Parathyroid adenoma (tissue), 2 donors: ENCODE measurements at regions not wholly inside any gene's neighbourhood (a gene's known extent, or its start where the extent isn't known, plus 50 kb on each side); places are given as distances from the start of the nearest gene placed in this dataset.

Experiments used
- H2AFZ ChIP-seq: fragments of 300-600 bp; sonication (generic); one replicate; pipeline ENCODE4 v1.7.0; 2017; ENCODE audit warnings: antibody characterized with exemption, mild to moderate bottlenecking
- H3K27ac ChIP-seq: fragments of 300-600 bp; sonication (generic); one replicate; pipeline ENCODE4 v1.7.0; 2017
- H3K27me3 ChIP-seq: fragments of 300-600 bp; sonication (generic); one replicate; pipeline ENCODE4 v1.7.0; 2017; ENCODE audit warnings: low read length; ENCODE audit not compliant: control insufficient read depth, insufficient read depth
- H3K36me3 ChIP-seq: fragments of 300-600 bp; sonication (generic); one replicate; pipeline ENCODE4 v1.7.0; 2017; ENCODE audit warnings: low read length; ENCODE audit not compliant: control insufficient read depth, insufficient read depth
- H3K4me1 ChIP-seq: fragments of 300-600 bp; sonication (generic); one replicate; pipeline ENCODE4 v1.7.0; 2017; ENCODE audit warnings: control low read depth
- H3K4me2 ChIP-seq: fragments of 300-600 bp; sonication (generic); one replicate; pipeline ENCODE4 v1.7.0; 2017; ENCODE audit warnings: low read length
- H3K4me3 ChIP-seq: fragments of 300-600 bp; sonication (generic); one replicate; pipeline ENCODE4 v1.7.0; 2017; ENCODE audit warnings: low read depth, low read length
- H3K79me2 ChIP-seq: fragments of 300-600 bp; sonication (generic); one replicate; pipeline ENCODE4 v1.7.0; 2017; ENCODE audit warnings: control low read depth
- H3K9ac ChIP-seq: fragments of 300-600 bp; sonication (generic); one replicate; pipeline ENCODE4 v1.7.0; 2017; ENCODE audit warnings: mild to moderate bottlenecking
- H3K9me3 ChIP-seq: fragments of 300-600 bp; sonication (generic); one replicate; pipeline ENCODE4 v1.7.0; 2017; ENCODE audit warnings: low read length; ENCODE audit not compliant: control insufficient read depth
- TF ChIP-seq, protein P1 (sequence below): fragments of 300-600 bp; sonication (generic); IDR thresholded peaks from one replicate; pipeline ENCODE4 v1.7.0; 2017; ENCODE audit warnings: antibody characterized with exemption, mild to moderate bottlenecking
- donor health status: primary hyperparathyroidism.

DNA sequence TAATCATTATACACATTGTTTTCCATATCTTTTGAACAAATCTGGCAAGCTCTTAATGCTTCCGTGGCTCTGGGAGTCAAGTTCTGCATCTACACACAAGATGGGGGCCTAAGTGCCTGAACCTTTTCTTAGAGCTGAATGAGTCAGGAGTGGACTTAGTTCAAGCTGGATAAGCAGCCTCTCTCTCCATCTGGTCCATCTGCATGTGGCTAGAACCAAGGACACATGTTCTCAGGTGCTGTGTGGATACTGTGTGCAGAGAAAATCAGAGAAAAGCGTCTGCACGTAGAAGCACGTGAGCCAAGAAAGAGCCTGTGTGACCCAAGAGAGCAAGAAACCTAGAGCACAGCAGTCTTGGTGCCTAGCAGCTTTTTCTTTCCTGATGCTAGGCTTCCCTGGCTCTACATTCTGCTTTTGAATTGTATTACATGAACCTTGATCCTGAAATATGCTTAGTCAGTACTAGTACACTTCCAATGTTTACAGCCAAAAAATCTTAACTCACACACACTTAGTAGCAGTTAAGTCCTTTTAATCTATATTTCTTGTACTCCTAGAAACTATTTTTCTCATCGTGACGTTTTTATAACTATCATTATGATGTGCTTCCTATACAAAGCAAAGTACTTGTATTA, 1798.9 kb downstream of the MAT2B start:
- no peaks in the 10 kb centered on the region for H3K9me3 ChIP-seq

DNA sequence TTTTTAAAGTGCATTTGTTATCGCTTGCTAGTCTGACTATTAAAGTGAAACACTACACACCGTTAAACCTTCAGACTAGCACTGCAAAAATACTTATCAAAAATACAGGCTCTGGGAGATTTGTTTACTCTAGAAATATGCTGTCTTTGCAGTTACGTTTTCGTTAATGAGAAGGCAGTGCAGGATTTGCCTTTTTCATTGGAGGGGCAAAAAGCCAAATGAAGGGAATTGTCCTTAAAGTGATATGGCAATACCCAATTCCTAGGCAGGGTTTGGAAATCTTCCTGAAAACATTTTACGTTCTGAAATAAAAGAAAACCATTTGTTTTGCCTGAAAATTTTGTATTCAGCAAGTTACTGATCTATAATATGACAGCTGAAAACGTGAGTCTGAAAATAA, 1800.2 kb downstream of the MAT2B start:
- Histone ChIP-seq H3K27me3 (no peaks in the 10 kb centered on the region), H3K4me2 (peak overlapping the region; percentile 58), H3K9me3 (no peaks in the 10 kb centered on the region), H3K27ac (no peak overlapping the region), H3K4me3 (peak overlapping the region; percentile 13), H3K36me3 (no peaks in the 10 kb centered on the region), H3K9ac (no peak overlapping the region), H2AFZ (no peak overlapping the region), H3K4me1 (no peaks in the 10 kb centered on the region), H3K79me2 (no peaks in the 10 kb centered on the region)
- TF ChIP-seq, protein P1, sequence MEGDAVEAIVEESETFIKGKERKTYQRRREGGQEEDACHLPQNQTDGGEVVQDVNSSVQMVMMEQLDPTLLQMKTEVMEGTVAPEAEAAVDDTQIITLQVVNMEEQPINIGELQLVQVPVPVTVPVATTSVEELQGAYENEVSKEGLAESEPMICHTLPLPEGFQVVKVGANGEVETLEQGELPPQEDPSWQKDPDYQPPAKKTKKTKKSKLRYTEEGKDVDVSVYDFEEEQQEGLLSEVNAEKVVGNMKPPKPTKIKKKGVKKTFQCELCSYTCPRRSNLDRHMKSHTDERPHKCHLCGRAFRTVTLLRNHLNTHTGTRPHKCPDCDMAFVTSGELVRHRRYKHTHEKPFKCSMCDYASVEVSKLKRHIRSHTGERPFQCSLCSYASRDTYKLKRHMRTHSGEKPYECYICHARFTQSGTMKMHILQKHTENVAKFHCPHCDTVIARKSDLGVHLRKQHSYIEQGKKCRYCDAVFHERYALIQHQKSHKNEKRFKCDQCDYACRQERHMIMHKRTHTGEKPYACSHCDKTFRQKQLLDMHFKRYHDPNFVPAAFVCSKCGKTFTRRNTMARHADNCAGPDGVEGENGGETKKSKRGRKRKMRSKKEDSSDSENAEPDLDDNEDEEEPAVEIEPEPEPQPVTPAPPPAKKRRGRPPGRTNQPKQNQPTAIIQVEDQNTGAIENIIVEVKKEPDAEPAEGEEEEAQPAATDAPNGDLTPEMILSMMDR, result no peak

More for the DNA sequence above, 1798.9 kb downstream of the MAT2B start:
- Histone ChIP-seq H3K4me2 (no peak overlapping the region), H3K36me3 (no peaks in the 10 kb centered on the region), H2AFZ (no peak overlapping the region), H3K9ac (no peak overlapping the region), H3K27ac (no peak overlapping the region), H3K4me1 (no peaks in the 10 kb centered on the region), H3K79me2 (no peaks in the 10 kb centered on the region), H3K4me3 (no peak overlapping the region), H3K27me3 (no peaks in the 10 kb centered on the region)
- TF ChIP-seq, protein P1, result no peak

DNA sequence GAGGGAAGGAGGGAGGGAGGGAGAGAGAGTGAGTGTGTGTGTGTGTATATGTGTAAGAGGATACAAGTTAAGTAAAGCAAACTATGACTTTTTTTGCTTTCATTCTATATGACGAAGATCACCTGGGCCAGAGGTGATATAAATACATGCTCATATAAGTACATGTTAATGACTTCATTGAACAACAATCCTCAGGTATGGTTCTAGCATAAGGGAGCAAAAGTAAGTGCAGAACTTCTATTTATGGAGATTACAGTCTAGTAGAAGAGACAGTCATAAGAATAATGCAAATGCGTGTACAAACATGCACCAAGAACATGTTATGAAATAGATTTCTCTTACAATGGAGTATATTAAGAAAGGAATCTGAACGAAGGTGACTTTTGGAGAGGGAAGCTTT, 1804.0 kb downstream of the MAT2B start:
- Histone ChIP-seq H2AFZ (no peak overlapping the region), H3K79me2 (no peaks in the 10 kb centered on the region), H3K9ac (no peak overlapping the region), H3K4me3 (no peak overlapping the region), H3K4me2 (no peak overlapping the region), H3K4me1 (no peaks in the 10 kb centered on the region), H3K27ac (no peak overlapping the region), H3K36me3 (no peaks in the 10 kb centered on the region), H3K27me3 (no peaks in the 10 kb centered on the region), H3K9me3 (no peaks in the 10 kb centered on the region)
- TF ChIP-seq, protein P1, result no peak

DNA sequence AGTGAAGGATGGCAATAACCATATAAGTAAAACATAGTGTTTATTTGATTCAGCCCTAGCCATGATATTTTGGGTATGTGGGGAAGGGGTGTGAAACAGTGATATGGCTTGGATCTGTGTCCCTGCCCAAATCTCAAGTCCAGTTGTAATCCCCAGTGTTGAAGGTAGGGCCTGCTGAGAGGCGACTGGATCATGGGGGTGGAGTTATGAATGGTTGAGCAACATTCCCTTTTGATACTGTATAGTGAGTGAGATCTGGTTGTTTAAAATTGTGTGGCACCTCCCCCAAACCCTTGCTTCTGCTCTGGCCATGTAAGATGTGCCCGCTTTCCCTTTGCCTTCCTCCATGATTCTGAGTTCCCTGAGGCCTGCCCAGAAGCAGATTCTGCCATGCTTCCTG, 1804.6 kb downstream of the MAT2B start:
- Histone ChIP-seq H3K9me3 (no peaks in the 10 kb centered on the region), H3K9ac (no peak overlapping the region), H3K4me3 (no peak overlapping the region), H3K4me2 (no peak overlapping the region), H3K27ac (no peak overlapping the region), H3K79me2 (no peaks in the 10 kb centered on the region), H2AFZ (no peak overlapping the region), H3K36me3 (no peaks in the 10 kb centered on the region), H3K27me3 (no peaks in the 10 kb centered on the region), H3K4me1 (no peaks in the 10 kb centered on the region)
- TF ChIP-seq, protein P1, result no peak

DNA sequence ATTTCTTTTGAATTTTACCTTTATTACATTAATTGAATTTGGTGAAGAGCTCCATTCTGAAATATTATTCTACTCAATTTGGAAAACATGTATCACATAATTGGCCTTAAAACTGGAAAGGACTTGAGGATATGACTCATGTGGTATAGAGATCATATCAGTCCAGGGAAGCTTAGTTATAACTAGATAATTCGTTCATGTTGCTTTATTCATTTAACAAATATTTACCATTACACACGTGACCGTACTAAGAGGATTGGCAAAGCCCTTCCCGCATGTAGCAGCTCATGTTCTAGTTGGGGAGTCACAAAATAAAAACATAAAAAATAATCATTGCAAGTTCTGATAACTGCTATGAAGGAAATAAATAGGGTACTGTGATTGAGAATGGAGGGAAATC, 1816.5 kb downstream of the MAT2B start:
- Histone ChIP-seq H3K27me3 (no peaks in the 10 kb centered on the region), H3K9me3 (no peaks in the 10 kb centered on the region), H3K4me2 (no peak overlapping the region), H3K36me3 (no peaks in the 10 kb centered on the region), H3K9ac (no peak overlapping the region), H3K79me2 (no peaks in the 10 kb centered on the region), H3K4me1 (no peaks in the 10 kb centered on the region), H3K4me3 (no peak overlapping the region), H2AFZ (no peak overlapping the region), H3K27ac (no peak overlapping the region)
- TF ChIP-seq, protein P1, result no peak
